Adipocyte (in vitro differentiated cells): ENCODE measurements at regions not wholly inside any gene's neighbourhood (a gene's known extent, or its start where the extent isn't known, plus 50 kb on each side); places are given as distances from the start of the nearest gene placed in this dataset.
"Not testable (repeated sequence)": the region's sequence is repeated elsewhere in the genome, so short reads cannot be mapped to it uniquely, and the experiment has no call there.

Experiments
- DNase-seq: peaks from one replicate; pipeline ENCODE4 v3.0.0-alpha.2; 2015; ENCODE audit warnings: low read depth
- H3K27me3 ChIP-seq: replicated peaks from 2 replicates; pipeline ENCODE4 v1.7.0; 2013; ENCODE audit warnings: mild to moderate bottlenecking, low read length, moderate library complexity; ENCODE audit not compliant: control insufficient read depth, insufficient read depth
- H3K36me3 ChIP-seq: 2 replicates; pipeline ENCODE4 v1.7.0; 2013; ENCODE audit warnings: low read length, mild to moderate bottlenecking, moderate library complexity; ENCODE audit not compliant: control insufficient read depth, insufficient read depth, severe bottlenecking
- H3K4me1 ChIP-seq: 2 replicates; pipeline ENCODE4 v1.7.0; 2013; ENCODE audit warnings: mild to moderate bottlenecking, low read length, moderate library complexity; ENCODE audit not compliant: control insufficient read depth, insufficient read depth
- H3K4me3 ChIP-seq: 2 replicates; pipeline ENCODE4 v1.7.0; 2013; ENCODE audit warnings: mild to moderate bottlenecking, low read length, moderate library complexity
- H3K9ac ChIP-seq: 2 replicates; pipeline ENCODE4 v1.7.0; 2013; ENCODE audit warnings: mild to moderate bottlenecking, low read length, moderate library complexity
- H3K9me3 ChIP-seq: 2 replicates; pipeline ENCODE4 v1.7.0; 2013; ENCODE audit warnings: mild to moderate bottlenecking, low read length, moderate library complexity; ENCODE audit not compliant: control insufficient read depth

- Histone ChIP-seq H3K27me3 (no peaks in the 10 kb centered on the region), H3K9ac (no peak overlapping the region), H3K4me1 (no peaks in the 10 kb centered on the region), H3K9me3 (peaks cover 6% of the 10 kb centered on the region), H3K36me3 (no peaks in the 10 kb centered on the region), H3K4me3 (no peak overlapping the region)
- DNase-seq: no peak
Observed at GRCh38 chr1:215400741-215401140, 166.4 kb upstream of the KCTD3 start.

DNA sequence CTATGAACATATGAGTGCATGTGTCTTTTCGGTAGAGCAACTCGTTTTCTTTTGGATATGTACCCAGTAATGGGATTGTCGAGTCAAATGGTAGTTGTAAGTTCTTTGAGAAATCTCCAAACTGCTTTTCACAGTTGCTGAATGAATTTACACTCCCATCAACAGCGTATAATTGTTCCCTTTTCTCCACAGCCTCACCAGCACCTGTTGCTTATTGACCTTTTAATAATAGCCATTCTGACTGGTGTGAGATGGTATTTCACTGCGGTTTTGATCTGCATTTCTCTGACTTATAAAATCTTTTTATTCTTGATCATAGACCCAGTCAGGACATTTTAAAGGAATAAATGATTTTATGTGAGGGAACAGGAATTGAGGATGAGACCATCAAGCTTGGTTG, 165.0 kb upstream of the KCTD3 start:
- no peak overlapping the region for H3K9ac ChIP-seq
- H3K27me3 ChIP-seq: no peaks in the 10 kb centered on the region
- no peak for DNase-seq
- H3K9me3 ChIP-seq: peaks cover 6% of the 10 kb centered on the region
- no peaks in the 10 kb centered on the region for H3K36me3 ChIP-seq
- no peak overlapping the region for H3K4me3 ChIP-seq
- H3K4me1 ChIP-seq: peaks cover under 1% of the 10 kb centered on the region

DNA sequence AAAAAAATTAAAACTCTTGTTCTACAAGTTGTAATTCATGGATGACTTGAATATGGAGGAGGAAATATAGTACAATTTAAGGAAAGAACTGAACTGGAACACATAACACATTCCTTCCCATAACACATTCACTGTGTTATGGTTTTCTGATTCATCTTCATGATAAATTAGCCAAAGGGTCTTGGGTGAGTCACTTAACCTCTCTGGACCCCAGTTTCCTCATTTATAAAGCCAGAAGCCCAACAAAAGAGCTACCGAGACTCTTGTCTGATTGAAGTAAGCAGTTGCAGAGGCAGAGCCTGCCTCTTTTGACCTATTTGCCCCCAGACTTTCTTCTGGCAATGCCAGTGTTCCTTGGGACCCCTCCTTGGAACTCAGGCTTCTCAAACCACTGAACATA, 161.9 kb upstream of the KCTD3 start:
- no peaks in the 10 kb centered on the region for H3K9me3 ChIP-seq
- H3K4me3 ChIP-seq: no peak overlapping the region

DNA sequence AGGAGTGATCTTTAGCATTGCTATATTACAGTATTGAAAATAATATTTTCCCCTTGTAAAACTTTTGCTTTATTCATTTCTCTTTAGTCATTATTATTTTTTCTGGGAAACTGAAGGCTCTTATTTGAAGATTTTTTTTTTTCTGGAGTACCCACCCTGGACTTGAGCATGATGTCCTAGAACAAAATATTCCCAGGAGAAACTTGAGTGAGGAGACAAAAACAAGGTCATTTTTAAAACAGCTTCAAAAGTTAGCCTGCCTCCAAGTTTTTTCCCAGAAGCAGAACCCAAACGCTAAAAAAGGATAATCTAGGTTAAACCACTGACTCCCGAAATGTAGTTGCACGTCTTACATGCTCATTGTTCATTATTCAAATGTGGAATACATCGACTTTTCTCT, 160.2 kb upstream of the KCTD3 start:
- Histone ChIP-seq H3K27me3 (no peaks in the 10 kb centered on the region), H3K9ac (no peak overlapping the region), H3K9me3 (no peaks in the 10 kb centered on the region), H3K4me1 (peaks cover 8% of the 10 kb centered on the region), H3K4me3 (no peak overlapping the region), H3K36me3 (no peaks in the 10 kb centered on the region)
- DNase-seq: no peak

More for the DNA sequence above, 161.9 kb upstream of the KCTD3 start:
- H3K4me1 ChIP-seq: peaks cover 8% of the 10 kb centered on the region
- no peaks in the 10 kb centered on the region for H3K27me3 ChIP-seq
- no peak overlapping the region for H3K9ac ChIP-seq
- no peak for DNase-seq
- no peaks in the 10 kb centered on the region for H3K36me3 ChIP-seq

DNA sequence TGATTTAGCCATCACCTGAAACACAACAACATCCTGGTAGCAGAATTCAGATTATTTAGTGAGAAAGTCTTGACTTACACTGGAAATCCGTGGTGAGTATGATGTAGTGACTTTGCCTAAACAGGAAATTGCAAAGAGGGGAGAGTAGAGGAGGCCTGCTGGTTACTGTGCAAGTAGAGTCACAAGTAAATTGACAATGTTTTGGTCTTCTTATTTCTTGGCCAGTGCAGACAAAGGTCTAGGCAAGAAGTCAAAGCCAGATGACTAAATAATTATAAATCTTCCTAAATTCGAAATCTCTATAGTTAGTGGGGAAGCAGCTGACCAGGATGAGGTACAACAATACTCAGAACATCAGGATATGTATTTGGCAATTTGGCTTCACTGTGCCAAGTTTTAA, 159.5 kb upstream of the KCTD3 start:
- Histone ChIP-seq H3K27me3 (no peaks in the 10 kb centered on the region), H3K4me1 (peaks cover 8% of the 10 kb centered on the region), H3K36me3 (no peaks in the 10 kb centered on the region), H3K9ac (peak overlapping the region; percentile 15), H3K4me3 (no peak overlapping the region), H3K9me3 (no peaks in the 10 kb centered on the region)
- no peak for DNase-seq

- H3K9ac ChIP-seq, H3K9me3 ChIP-seq, H3K4me3 ChIP-seq, H3K27me3 ChIP-seq, H3K36me3 ChIP-seq, H3K4me1 ChIP-seq, DNase-seq: not testable (repeated sequence)
Observed at GRCh38 chr1:215409546-215409945, 157.6 kb upstream of the KCTD3 start.

GRCh38 chr1:215415521-215415920, 151.6 kb upstream of the KCTD3 start:
- H3K36me3 ChIP-seq, H3K9me3 ChIP-seq, H3K4me3 ChIP-seq, H3K27me3 ChIP-seq, H3K4me1 ChIP-seq, H3K9ac ChIP-seq, DNase-seq: not testable (repeated sequence)

- Histone ChIP-seq H3K9me3 (no peaks in the 10 kb centered on the region), H3K27me3 (no peaks in the 10 kb centered on the region), H3K9ac (no peak overlapping the region), H3K4me3 (no peak overlapping the region), H3K4me1 (peaks cover 6% of the 10 kb centered on the region), H3K36me3 (no peaks in the 10 kb centered on the region)
- DNase-seq: no peak
Observed at GRCh38 chr1:215416497-215416896, 150.6 kb upstream of the KCTD3 start.

GRCh38 chr1:215417122-215417521, 150.0 kb upstream of the KCTD3 start:
- no peak overlapping the region for H3K9ac ChIP-seq
- H3K36me3 ChIP-seq: no peaks in the 10 kb centered on the region
- peak; percentile 39 for DNase-seq
- H3K4me1 ChIP-seq: peaks cover 6% of the 10 kb centered on the region
- H3K27me3 ChIP-seq: no peaks in the 10 kb centered on the region
- no peak overlapping the region for H3K4me3 ChIP-seq
- H3K9me3 ChIP-seq: no peaks in the 10 kb centered on the region

DNA sequence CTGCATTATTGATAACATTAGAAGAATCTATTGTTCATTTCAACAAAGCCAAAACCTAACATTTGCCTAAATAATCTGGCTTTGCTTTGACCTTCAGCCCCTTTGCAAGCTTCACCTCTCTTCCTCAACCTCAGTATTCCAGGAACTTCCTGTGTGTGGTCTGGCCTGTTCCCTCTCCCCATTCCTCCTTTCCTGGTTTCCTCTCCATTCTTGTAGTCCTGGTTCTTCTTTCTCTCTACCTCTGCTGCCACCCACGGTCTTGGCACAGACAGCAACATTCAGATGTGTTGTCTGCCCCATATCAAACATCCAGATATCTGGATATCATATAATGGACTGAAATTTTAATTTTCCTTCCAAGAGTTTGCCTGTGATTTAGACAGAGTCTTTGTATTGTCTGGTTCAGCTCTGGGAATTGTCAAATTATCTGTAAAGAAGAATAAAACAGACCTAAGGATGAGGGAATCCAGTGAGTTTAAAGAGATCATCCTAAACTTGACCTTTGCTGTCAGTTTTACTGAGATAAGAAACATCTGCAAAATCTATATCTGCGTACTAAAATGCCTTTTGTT, 148.1 kb upstream of the KCTD3 start:
- no peaks in the 10 kb centered on the region for H3K9me3 ChIP-seq
- no peak for DNase-seq
- no peak overlapping the region for H3K9ac ChIP-seq
- no peaks in the 10 kb centered on the region for H3K27me3 ChIP-seq
- H3K4me1 ChIP-seq: peaks cover 14% of the 10 kb centered on the region
- H3K36me3 ChIP-seq: no peaks in the 10 kb centered on the region
- H3K4me3 ChIP-seq: no peak overlapping the region

DNA sequence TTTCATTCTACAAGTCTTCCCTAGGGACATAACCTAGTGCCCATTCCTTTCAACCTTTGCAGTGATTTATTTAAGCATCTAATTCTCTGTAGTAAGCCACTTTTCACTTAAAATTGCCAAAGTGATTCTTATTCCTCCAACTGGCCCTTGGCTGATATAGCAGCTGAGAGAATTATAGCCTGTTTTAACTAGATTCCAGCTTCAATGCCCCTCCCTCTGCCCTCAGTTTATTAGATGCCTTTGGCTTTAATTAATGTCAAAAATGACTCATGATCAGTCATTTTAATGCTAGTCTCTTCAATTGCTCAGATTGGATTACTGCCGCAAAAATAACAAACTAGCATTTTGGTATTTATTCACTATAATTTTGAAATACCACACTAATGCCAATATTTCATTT, 145.4 kb upstream of the KCTD3 start:
- DNase-seq: no peak
- H3K9me3 ChIP-seq: peaks cover 4% of the 10 kb centered on the region
- H3K4me1 ChIP-seq: peaks cover 14% of the 10 kb centered on the region
- no peak overlapping the region for H3K4me3 ChIP-seq
- no peaks in the 10 kb centered on the region for H3K36me3 ChIP-seq
- no peak overlapping the region for H3K9ac ChIP-seq
- no peaks in the 10 kb centered on the region for H3K27me3 ChIP-seq

- no peak for DNase-seq
- H3K4me1 ChIP-seq: peaks cover 8% of the 10 kb centered on the region
- no peak overlapping the region for H3K4me3 ChIP-seq
- H3K27me3 ChIP-seq: no peaks in the 10 kb centered on the region
- no peak overlapping the region for H3K9ac ChIP-seq
- no peaks in the 10 kb centered on the region for H3K36me3 ChIP-seq
- peaks cover 6% of the 10 kb centered on the region for H3K9me3 ChIP-seq
Observed at GRCh38 chr1:215423288-215423687, 143.8 kb upstream of the KCTD3 start.
